ENCODE measurements at regions not wholly inside any gene's neighbourhood (a gene's known extent, or its start where the extent isn't known, plus 50 kb on each side); places are given as distances from the start of the nearest gene placed in this dataset.

DNA sequence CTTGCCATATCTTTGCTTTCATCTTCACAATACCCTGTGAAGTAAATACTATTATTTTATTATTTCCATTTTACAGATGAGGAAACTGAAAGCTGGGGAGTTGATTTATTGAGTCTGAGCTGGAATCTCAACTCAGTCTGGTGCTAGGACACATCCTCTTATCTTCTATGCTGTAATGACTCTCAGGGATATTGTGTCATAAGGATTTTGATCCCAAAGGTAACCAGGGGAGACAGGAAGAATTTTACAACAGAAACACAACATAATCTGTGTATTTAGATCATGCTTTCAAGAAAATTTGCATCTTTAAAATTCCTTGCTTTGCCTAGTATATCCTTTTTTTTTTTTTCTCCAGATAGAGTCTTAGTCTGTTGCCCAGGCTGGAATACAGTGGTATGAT is 123.3 kb upstream of the BTG1 start:
- no peaks in the 10 kb centered on the region for H3K4me1 ChIP-seq (ENCODE audit: control insufficient read depth, insufficient read depth, low read depth, low read length)
- H3K4me2 ChIP-seq (ENCODE audit: low read length, poor library complexity, severe bottlenecking): no peak overlapping the region
- no peak overlapping the region for H2BK120ac ChIP-seq (ENCODE audit: low read depth, low read length)
- H3K4ac ChIP-seq (ENCODE audit: low read depth in 1 of 2, low read length in 2 of 2): no peak overlapping the region
- H3K4me3 ChIP-seq (ENCODE audit: insufficient read depth in 1 of 2, low read depth in 1 of 2, low read length in 2 of 2): no peak overlapping the region
- H3K9me3 ChIP-seq (ENCODE audit: control insufficient read depth, low read length): no peaks in the 10 kb centered on the region
- H3K27me3 ChIP-seq (ENCODE audit: control insufficient read depth in 1 of 2, insufficient read depth in 1 of 2, low read length in 2 of 2): no peaks in the 10 kb centered on the region
- no peak overlapping the region for H3K14ac ChIP-seq (ENCODE audit: low read length in 2 of 2)
- H3K9ac ChIP-seq (ENCODE audit: low read length): no peak overlapping the region
- no peak for DNase-seq
- no peak overlapping the region for H2AK5ac ChIP-seq (ENCODE audit: low read length, severe bottlenecking)
- H3K18ac ChIP-seq (ENCODE audit: low read depth in 1 of 2, low read length in 2 of 2): no peak overlapping the region
- no peak overlapping the region for H2BK15ac ChIP-seq (ENCODE audit: low read depth, poor library complexity, severe bottlenecking)
- no peak overlapping the region for H2BK12ac ChIP-seq (ENCODE audit: low read length in 2 of 2)
- H4K91ac ChIP-seq (ENCODE audit: low read length): no peak overlapping the region
- no peak overlapping the region for H3K27ac ChIP-seq (ENCODE audit: low read length, poor library complexity, severe bottlenecking)
- H3K79me1 ChIP-seq (replicated peaks; ENCODE audit: low read length, poor library complexity, severe bottlenecking): no peaks in the 10 kb centered on the region
- H3K36me3 ChIP-seq (ENCODE audit: control insufficient read depth in 1 of 2, insufficient read depth in 2 of 2, low read depth in 1 of 2, low read length in 2 of 2): no peaks in the 10 kb centered on the region
- no peak overlapping the region for H2BK5ac ChIP-seq (ENCODE audit: low read depth, low read length, poor library complexity, severe bottlenecking)
- H2AFZ ChIP-seq (ENCODE audit: low read depth, low read length): no peak overlapping the region
- H3K23ac ChIP-seq (ENCODE audit: low read length in 2 of 2): no peak overlapping the region
- no peak overlapping the region for H4K8ac ChIP-seq (ENCODE audit: low read length)

DNA sequence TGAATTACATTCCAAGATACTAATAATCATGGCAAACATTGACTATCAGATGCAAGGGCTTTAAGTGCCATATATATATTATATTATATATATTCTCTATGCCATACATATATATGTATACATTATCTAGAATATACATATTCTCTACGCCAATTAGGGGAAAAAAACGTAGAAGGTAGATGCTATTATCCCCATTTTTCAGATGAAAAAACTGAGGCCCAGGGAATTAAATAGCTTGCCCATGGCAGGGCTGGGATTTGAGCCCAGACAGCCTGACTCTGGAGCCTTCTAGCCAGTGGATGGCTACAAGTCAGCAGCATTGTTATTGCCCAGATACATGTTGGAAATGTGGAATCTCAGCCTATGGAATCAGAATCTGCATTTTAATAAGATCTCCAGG is 116.0 kb upstream of the BTG1 start:
- Histone ChIP-seq H3K4me3 (ENCODE audit: insufficient read depth in 1 of 2, low read depth in 1 of 2, low read length in 2 of 2) (no peak overlapping the region), H3K27me3 (ENCODE audit: control insufficient read depth in 1 of 2, insufficient read depth in 1 of 2, low read length in 2 of 2) (no peaks in the 10 kb centered on the region), H2AFZ (ENCODE audit: low read depth, low read length) (no peak overlapping the region), H3K14ac (ENCODE audit: low read length in 2 of 2) (no peak overlapping the region), H3K4me2 (ENCODE audit: low read length, poor library complexity, severe bottlenecking) (no peak overlapping the region), H3K18ac (ENCODE audit: low read depth in 1 of 2, low read length in 2 of 2) (no peak overlapping the region), H2BK5ac (ENCODE audit: low read depth, low read length, poor library complexity, severe bottlenecking) (no peak overlapping the region), H4K91ac (ENCODE audit: low read length) (no peak overlapping the region), H3K79me1 (replicated peaks; ENCODE audit: low read length, poor library complexity, severe bottlenecking) (no peaks in the 10 kb centered on the region), H4K8ac (ENCODE audit: low read length) (no peak overlapping the region), H3K9ac (ENCODE audit: low read length) (no peak overlapping the region), H3K9me3 (ENCODE audit: control insufficient read depth, low read length) (no peaks in the 10 kb centered on the region), H3K36me3 (ENCODE audit: control insufficient read depth in 1 of 2, insufficient read depth in 2 of 2, low read depth in 1 of 2, low read length in 2 of 2) (no peaks in the 10 kb centered on the region), H2BK120ac (ENCODE audit: low read depth, low read length) (no peak overlapping the region), H3K27ac (ENCODE audit: low read length, poor library complexity, severe bottlenecking) (no peak overlapping the region), H2AK5ac (ENCODE audit: low read length, severe bottlenecking) (no peak overlapping the region), H3K4ac (ENCODE audit: low read depth in 1 of 2, low read length in 2 of 2) (no peak overlapping the region), H3K4me1 (ENCODE audit: control insufficient read depth, insufficient read depth, low read depth, low read length) (no peaks in the 10 kb centered on the region), H3K23ac (ENCODE audit: low read length in 2 of 2) (no peak overlapping the region), H2BK15ac (ENCODE audit: low read depth, poor library complexity, severe bottlenecking) (no peak overlapping the region), H2BK12ac (ENCODE audit: low read length in 2 of 2) (no peak overlapping the region)
- DNase-seq: no peak
- WGBS: 84% methylated on average over 2 of the region's 2 CpGs

DNA sequence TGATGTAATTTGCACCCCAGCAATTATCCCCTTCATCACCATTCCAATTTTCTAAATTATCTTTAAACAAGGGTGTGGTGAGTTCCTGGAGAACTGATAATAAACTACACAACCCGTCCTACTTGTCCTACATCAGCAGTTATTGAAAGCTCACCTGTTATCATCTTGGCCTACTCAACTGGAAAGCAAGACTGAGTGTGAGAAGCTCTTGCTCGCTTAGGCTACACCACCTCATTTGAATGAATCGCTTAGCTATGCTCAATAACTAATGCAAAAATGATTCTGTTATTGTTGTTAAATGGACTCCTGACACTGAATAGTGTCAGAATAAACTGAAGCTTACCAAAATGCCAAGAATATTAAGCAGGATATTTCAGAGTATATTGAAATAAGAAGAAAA is 115.4 kb upstream of the BTG1 start:
- WGBS: 98% methylated on average over 3 of the region's 3 CpGs
- Histone ChIP-seq H3K14ac (ENCODE audit: low read length in 2 of 2) (no peak overlapping the region), H2BK5ac (ENCODE audit: low read depth, low read length, poor library complexity, severe bottlenecking) (no peak overlapping the region), H3K9ac (ENCODE audit: low read length) (no peak overlapping the region), H3K79me1 (replicated peaks; ENCODE audit: low read length, poor library complexity, severe bottlenecking) (no peaks in the 10 kb centered on the region), H3K23ac (ENCODE audit: low read length in 2 of 2) (no peak overlapping the region), H4K8ac (ENCODE audit: low read length) (no peak overlapping the region), H2AFZ (ENCODE audit: low read depth, low read length) (no peak overlapping the region), H3K4me3 (ENCODE audit: insufficient read depth in 1 of 2, low read depth in 1 of 2, low read length in 2 of 2) (no peak overlapping the region), H3K9me3 (ENCODE audit: control insufficient read depth, low read length) (no peaks in the 10 kb centered on the region), H4K91ac (ENCODE audit: low read length) (no peak overlapping the region), H3K27me3 (ENCODE audit: control insufficient read depth in 1 of 2, insufficient read depth in 1 of 2, low read length in 2 of 2) (no peaks in the 10 kb centered on the region), H3K4ac (ENCODE audit: low read depth in 1 of 2, low read length in 2 of 2) (no peak overlapping the region), H2BK12ac (ENCODE audit: low read length in 2 of 2) (no peak overlapping the region), H2BK120ac (ENCODE audit: low read depth, low read length) (no peak overlapping the region), H3K4me2 (ENCODE audit: low read length, poor library complexity, severe bottlenecking) (no peak overlapping the region), H3K27ac (ENCODE audit: low read length, poor library complexity, severe bottlenecking) (no peak overlapping the region), H2BK15ac (ENCODE audit: low read depth, poor library complexity, severe bottlenecking) (no peak overlapping the region), H2AK5ac (ENCODE audit: low read length, severe bottlenecking) (no peak overlapping the region), H3K36me3 (ENCODE audit: control insufficient read depth in 1 of 2, insufficient read depth in 2 of 2, low read depth in 1 of 2, low read length in 2 of 2) (no peaks in the 10 kb centered on the region), H3K18ac (ENCODE audit: low read depth in 1 of 2, low read length in 2 of 2) (no peak overlapping the region), H3K4me1 (ENCODE audit: control insufficient read depth, insufficient read depth, low read depth, low read length) (no peaks in the 10 kb centered on the region)
- DNase-seq: no peak

DNA sequence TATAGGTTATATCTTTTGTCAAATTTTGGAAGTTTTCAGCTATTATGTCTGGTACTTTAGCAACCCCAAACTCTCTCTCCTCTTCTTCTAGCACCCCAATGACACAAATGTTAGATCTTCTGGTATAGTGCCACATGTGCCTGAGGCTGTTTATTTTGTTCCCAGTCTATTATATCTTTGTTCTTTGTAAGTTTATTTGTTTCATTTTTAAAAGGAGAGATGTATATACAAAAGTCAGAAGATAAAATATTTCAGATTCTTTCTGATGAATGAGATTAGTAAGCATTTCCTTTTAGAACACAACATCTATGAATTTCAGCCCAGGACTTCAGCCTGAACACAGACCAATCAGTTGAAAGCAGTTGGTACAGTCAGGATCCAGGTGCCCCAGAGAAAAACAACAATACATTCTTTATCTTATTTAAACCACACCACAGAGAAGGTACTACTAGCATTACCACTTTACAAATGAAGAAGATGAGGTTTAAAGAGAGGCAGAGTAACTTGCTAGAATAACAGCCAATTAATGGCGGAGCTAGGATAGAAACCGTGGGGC is 114.1 kb upstream of the BTG1 start:
- Histone ChIP-seq H3K4me2 (ENCODE audit: low read length, poor library complexity, severe bottlenecking) (no peak overlapping the region), H3K79me1 (replicated peaks; ENCODE audit: low read length, poor library complexity, severe bottlenecking) (no peaks in the 10 kb centered on the region), H2BK15ac (ENCODE audit: low read depth, poor library complexity, severe bottlenecking) (no peak overlapping the region), H3K4ac (ENCODE audit: low read depth in 1 of 2, low read length in 2 of 2) (no peak overlapping the region), H3K4me1 (ENCODE audit: control insufficient read depth, insufficient read depth, low read depth, low read length) (no peaks in the 10 kb centered on the region), H3K18ac (ENCODE audit: low read depth in 1 of 2, low read length in 2 of 2) (no peak overlapping the region), H3K14ac (ENCODE audit: low read length in 2 of 2) (no peak overlapping the region), H3K27ac (ENCODE audit: low read length, poor library complexity, severe bottlenecking) (no peak overlapping the region), H3K4me3 (ENCODE audit: insufficient read depth in 1 of 2, low read depth in 1 of 2, low read length in 2 of 2) (no peak overlapping the region), H2BK5ac (ENCODE audit: low read depth, low read length, poor library complexity, severe bottlenecking) (no peak overlapping the region), H4K91ac (ENCODE audit: low read length) (no peak overlapping the region), H2BK12ac (ENCODE audit: low read length in 2 of 2) (no peak overlapping the region), H2BK120ac (ENCODE audit: low read depth, low read length) (no peak overlapping the region), H3K27me3 (ENCODE audit: control insufficient read depth in 1 of 2, insufficient read depth in 1 of 2, low read length in 2 of 2) (no peaks in the 10 kb centered on the region), H3K9me3 (ENCODE audit: control insufficient read depth, low read length) (no peaks in the 10 kb centered on the region), H3K9ac (ENCODE audit: low read length) (no peak overlapping the region), H3K36me3 (ENCODE audit: control insufficient read depth in 1 of 2, insufficient read depth in 2 of 2, low read depth in 1 of 2, low read length in 2 of 2) (no peaks in the 10 kb centered on the region), H2AK5ac (ENCODE audit: low read length, severe bottlenecking) (no peak overlapping the region), H4K8ac (ENCODE audit: low read length) (no peak overlapping the region), H3K23ac (ENCODE audit: low read length in 2 of 2) (no peak overlapping the region), H2AFZ (ENCODE audit: low read depth, low read length) (no peak overlapping the region)
- 100% methylated on average over 2 of the region's 2 CpGs for whole genome bisulfite sequencing
- no peak for DNase-seq

All from mesenchymal stem cell (in vitro differentiated cells and primary cell).